Keratinocyte (primary cell): ENCODE measurements at regions not wholly inside any gene's neighbourhood (a gene's known extent, or its start where the extent isn't known, plus 50 kb on each side); places are given as distances from the start of the nearest gene placed in this dataset.

Experiments used
- CTCF ChIP-seq, 3 experiments: IDR thresholded peaks in 1 of 3; conservative IDR thresholded peaks in 1 of 3; optimal IDR thresholded peaks in 1 of 3; 2 replicates in 2 of 3; 3 replicates in 1 of 3; pipeline versions ENCODE3 to v1.5.1; 2011; ENCODE audit warnings: low read length in 3 of 3, mild to moderate bottlenecking in 3 of 3, moderate library complexity in 2 of 3, control low read depth in 1 of 3, inconsistent platforms in 1 of 3; ENCODE audit not compliant: insufficient read depth in 2 of 3; ENCODE audit errors: extremely low read depth in 1 of 3
- EZH2 ChIP-seq: IDR thresholded peaks from one replicate; pipeline ENCODE4 v1.6.1; 2012; ENCODE audit warnings: inconsistent platforms, mild to moderate bottlenecking, low read length, moderate library complexity

- TF ChIP-seq CTCF (optimal IDR thresholded peaks at IDR 0.05 in 1 of 3, IDR thresholded peaks at IDR 0.05 in 1 of 3, conservative IDR thresholded peaks at IDR 0.05 in 1 of 3; ENCODE audit: extremely low read depth in 1 of 3, insufficient read depth in 2 of 3, low read length in 3 of 3): no peak
- TF ChIP-seq EZH2: no peak
Measured at GRCh38 chr10:6962576-6962975, 382.5 kb upstream of the PRKCQ start.
